NCI-H345 (cell line): ENCODE measurements at regions not wholly inside any gene's neighbourhood (a gene's known extent, or its start where the extent isn't known, plus 50 kb on each side); places are given as distances from the start of the nearest gene placed in this dataset.

Experiments
- DNase-seq: peaks from one replicate; lab custom pipeline; 2025; lab: John Stamatoyannopoulos, UW

GRCh38 chr5:30932273-30933017 is 261.0 kb upstream of the CDH6 start:
- DNase-seq: no peak

GRCh38 chr5:30930736-30931135 is 262.8 kb upstream of the CDH6 start:
- no peak for DNase-seq

- no peak for DNase-seq
Measured at GRCh38 chr5:30928956-30929355, 264.5 kb upstream of the CDH6 start.

- DNase-seq: no peak
Measured at GRCh38 chr5:30926218-30926617, 267.3 kb upstream of the CDH6 start.

GRCh38 chr5:30921388-30921787 is 272.1 kb upstream of the CDH6 start:
- DNase-seq: no peak

GRCh38 chr5:30918171-30918570 is 275.3 kb upstream of the CDH6 start:
- DNase-seq: no peak

- DNase-seq: no peak
Measured at GRCh38 chr5:30908356-30908755, 285.1 kb upstream of the CDH6 start.

- DNase-seq: no peak
Measured at GRCh38 chr5:30900367-30900766, 293.1 kb upstream of the CDH6 start.

- no peak for DNase-seq
Measured at GRCh38 chr5:30894811-30895210, 298.7 kb upstream of the CDH6 start.

GRCh38 chr5:30891660-30892059 is 301.8 kb upstream of the CDH6 start:
- no peak for DNase-seq

- DNase-seq: no peak
Measured at GRCh38 chr5:30890377-30890776, 303.1 kb upstream of the CDH6 start.

- no peak for DNase-seq
Measured at GRCh38 chr5:30880514-30880913, 313.0 kb upstream of the CDH6 start.

- DNase-seq: no peak
Measured at GRCh38 chr5:30879887-30880286, 313.6 kb upstream of the CDH6 start.

- DNase-seq: no peak
Measured at GRCh38 chr5:30878746-30879145, 314.7 kb upstream of the CDH6 start.

GRCh38 chr5:30878296-30878695 is 315.2 kb upstream of the CDH6 start:
- no peak for DNase-seq

GRCh38 chr5:30874241-30875034 is 319.0 kb upstream of the CDH6 start:
- no peak for DNase-seq

- DNase-seq: no peak
Measured at GRCh38 chr5:30871196-30871595, 322.3 kb upstream of the CDH6 start.

GRCh38 chr5:30867711-30868110 is 325.8 kb upstream of the CDH6 start:
- DNase-seq: no peak

- DNase-seq: no peak
Measured at GRCh38 chr5:30866142-30866541, 327.3 kb upstream of the CDH6 start.

GRCh38 chr5:30856242-30856641 is 337.2 kb upstream of the CDH6 start:
- no peak for DNase-seq

GRCh38 chr5:30853158-30853557 is 340.3 kb upstream of the CDH6 start:
- no peak for DNase-seq

GRCh38 chr5:30850866-30851265 is 342.6 kb upstream of the CDH6 start:
- DNase-seq: no peak

- no peak for DNase-seq
Measured at GRCh38 chr5:30849931-30850710, 343.4 kb upstream of the CDH6 start.
